NCI-H748 (cell line): ENCODE measurements at regions not wholly inside any gene's neighbourhood (a gene's known extent, or its start where the extent isn't known, plus 50 kb on each side); places are given as distances from the start of the nearest gene placed in this dataset.
A peak's percentile ranks its signal among the peaks of the same experiment; 100 is the strongest.

ENCODE experiments used
- DNase-seq: peaks from one replicate; lab custom pipeline; 2025; ENCODE audit not compliant: unreplicated experiment; lab: John Stamatoyannopoulos, UW

- DNase-seq = peak; percentile 60
Observed at GRCh38 chr3:28726840-28727239, 378.2 kb upstream of the AZI2 start.

- DNase-seq = no peak
Observed at GRCh38 chr3:28727307-28727706, 378.7 kb upstream of the AZI2 start.

- DNase-seq = no peak
Observed at GRCh38 chr3:28738425-28738824, 389.8 kb upstream of the AZI2 start.

- DNase-seq = no peak
Observed at GRCh38 chr3:28739647-28740046, 391.0 kb upstream of the AZI2 start.

GRCh38 chr3:28743271-28743670, 394.6 kb upstream of the AZI2 start:
- DNase-seq = no peak

GRCh38 chr3:28743831-28744230, 395.2 kb upstream of the AZI2 start:
- peak; percentile 7 for DNase-seq

GRCh38 chr3:28745436-28745835, 396.8 kb upstream of the AZI2 start:
- no peak for DNase-seq

- DNase-seq = peak; percentile 46
Observed at GRCh38 chr3:28745916-28746617, 397.4 kb upstream of the AZI2 start.

- DNase-seq = no peak
Observed at GRCh38 chr3:28746990-28747389, 398.4 kb upstream of the AZI2 start.

GRCh38 chr3:28751864-28752263, 403.2 kb upstream of the AZI2 start:
- DNase-seq = no peak

- DNase-seq = no peak
Observed at GRCh38 chr3:28752290-28752689, 403.7 kb upstream of the AZI2 start.

- DNase-seq = no peak
Observed at GRCh38 chr3:28756056-28756455, 407.4 kb upstream of the AZI2 start.

- no peak for DNase-seq
Observed at GRCh38 chr3:28758115-28758514, 409.5 kb upstream of the AZI2 start.

GRCh38 chr3:28761375-28761774, 412.8 kb upstream of the AZI2 start:
- DNase-seq = no peak

GRCh38 chr3:28765194-28765593, 416.6 kb upstream of the AZI2 start:
- no peak for DNase-seq

- no peak for DNase-seq
Observed at GRCh38 chr3:28768439-28768838, 419.8 kb upstream of the AZI2 start.

GRCh38 chr3:28777806-28778475, 429.3 kb upstream of the AZI2 start:
- DNase-seq = no peak

- no peak for DNase-seq
Observed at GRCh38 chr3:28780480-28780879, 431.9 kb upstream of the AZI2 start.

- DNase-seq = no peak
Observed at GRCh38 chr3:28781053-28781452, 432.4 kb upstream of the AZI2 start.

- no peak for DNase-seq
Observed at GRCh38 chr3:28786446-28786845, 437.8 kb upstream of the AZI2 start.

GRCh38 chr3:28788571-28788970, 439.9 kb upstream of the AZI2 start:
- DNase-seq = no peak

- DNase-seq = peak; percentile 84
Observed at GRCh38 chr3:28791713-28792255, 443.2 kb upstream of the AZI2 start.

GRCh38 chr3:28792604-28793003, 444.0 kb upstream of the AZI2 start:
- no peak for DNase-seq
